PFSK-1 (cell line): ENCODE measurements at regions not wholly inside any gene's neighbourhood (a gene's known extent, or its start where the extent isn't known, plus 50 kb on each side); places are given as distances from the start of the nearest gene placed in this dataset.

Experiments
- POLR2AphosphoS5 ChIP-seq: IDR thresholded peaks from 2 replicates; pipeline ENCODE4 v1.6.1; 2012; ENCODE audit warnings: low read depth, mild to moderate bottlenecking, control low read depth, low read length, moderate library complexity
- SIN3A ChIP-seq: IDR thresholded peaks from 2 replicates; pipeline ENCODE4 v1.6.1; 2012; ENCODE audit warnings: mild to moderate bottlenecking, low read length, moderate library complexity, borderline replicate concordance; ENCODE audit not compliant: insufficient read depth
- TAF1 ChIP-seq: IDR thresholded peaks from 2 replicates; pipeline ENCODE4 v1.6.1; 2012; ENCODE audit warnings: low read length, control low read depth, borderline replicate concordance; ENCODE audit not compliant: insufficient read depth
- TF ChIP-seq, protein P1 (sequence below), 2 experiments: IDR thresholded peaks; 2 replicates each; pipeline versions ENCODE4 v1.6.1 to v1.8.0; 2011 to 2012; ENCODE audit warnings: low read depth in 2 of 2, low read length in 2 of 2, control low read depth in 1 of 2, inconsistent platforms in 1 of 2, mild to moderate bottlenecking in 1 of 2, moderate library complexity in 1 of 2; ENCODE audit not compliant: insufficient read depth in 1 of 2

DNA sequence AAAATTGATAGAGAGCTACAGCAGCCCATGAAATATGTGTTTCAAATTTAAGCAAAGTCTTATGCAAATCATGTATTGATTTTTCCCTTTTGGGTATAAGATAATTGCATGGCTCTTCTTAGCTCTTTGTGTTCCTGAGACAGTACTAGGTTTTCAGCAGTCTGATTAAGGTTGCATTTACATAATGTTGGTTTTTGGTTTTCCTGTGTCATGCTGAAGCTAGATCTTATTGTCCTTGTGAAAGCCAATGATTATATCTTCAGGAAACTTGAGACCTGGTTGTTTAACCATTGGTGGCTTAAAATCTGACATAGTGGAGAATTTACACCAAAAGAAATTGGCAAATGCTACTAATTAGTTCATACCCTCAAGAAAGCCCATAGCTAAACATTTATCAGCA, 392.6 kb downstream of the ZPLD1 start:
- TF ChIP-seq POLR2AphosphoS5: no peak
- TF ChIP-seq, protein P1, sequence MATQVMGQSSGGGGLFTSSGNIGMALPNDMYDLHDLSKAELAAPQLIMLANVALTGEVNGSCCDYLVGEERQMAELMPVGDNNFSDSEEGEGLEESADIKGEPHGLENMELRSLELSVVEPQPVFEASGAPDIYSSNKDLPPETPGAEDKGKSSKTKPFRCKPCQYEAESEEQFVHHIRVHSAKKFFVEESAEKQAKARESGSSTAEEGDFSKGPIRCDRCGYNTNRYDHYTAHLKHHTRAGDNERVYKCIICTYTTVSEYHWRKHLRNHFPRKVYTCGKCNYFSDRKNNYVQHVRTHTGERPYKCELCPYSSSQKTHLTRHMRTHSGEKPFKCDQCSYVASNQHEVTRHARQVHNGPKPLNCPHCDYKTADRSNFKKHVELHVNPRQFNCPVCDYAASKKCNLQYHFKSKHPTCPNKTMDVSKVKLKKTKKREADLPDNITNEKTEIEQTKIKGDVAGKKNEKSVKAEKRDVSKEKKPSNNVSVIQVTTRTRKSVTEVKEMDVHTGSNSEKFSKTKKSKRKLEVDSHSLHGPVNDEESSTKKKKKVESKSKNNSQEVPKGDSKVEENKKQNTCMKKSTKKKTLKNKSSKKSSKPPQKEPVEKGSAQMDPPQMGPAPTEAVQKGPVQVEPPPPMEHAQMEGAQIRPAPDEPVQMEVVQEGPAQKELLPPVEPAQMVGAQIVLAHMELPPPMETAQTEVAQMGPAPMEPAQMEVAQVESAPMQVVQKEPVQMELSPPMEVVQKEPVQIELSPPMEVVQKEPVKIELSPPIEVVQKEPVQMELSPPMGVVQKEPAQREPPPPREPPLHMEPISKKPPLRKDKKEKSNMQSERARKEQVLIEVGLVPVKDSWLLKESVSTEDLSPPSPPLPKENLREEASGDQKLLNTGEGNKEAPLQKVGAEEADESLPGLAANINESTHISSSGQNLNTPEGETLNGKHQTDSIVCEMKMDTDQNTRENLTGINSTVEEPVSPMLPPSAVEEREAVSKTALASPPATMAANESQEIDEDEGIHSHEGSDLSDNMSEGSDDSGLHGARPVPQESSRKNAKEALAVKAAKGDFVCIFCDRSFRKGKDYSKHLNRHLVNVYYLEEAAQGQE (IDR thresholded peaks at IDR 0.05; ENCODE audit: insufficient read depth in 1 of 2, low read depth in 2 of 2, low read length in 2 of 2): no peak
- no peak for TF ChIP-seq TAF1
- no peak for TF ChIP-seq SIN3A
